Caco-2 (cell line): ENCODE measurements at regions not wholly inside any gene's neighbourhood (a gene's known extent, or its start where the extent isn't known, plus 50 kb on each side); places are given as distances from the start of the nearest gene placed in this dataset.

ENCODE experiments used
- BruUV-seq: library from RNA; stranded (reverse); fragments of 400-500 nt; replicated peaks from 2 replicates; lab custom pipeline; 2021; lab: Mats Ljungman, UMichigan
- CTCF ChIA-PET: fragments of 300-600 bp; sonication (Branson Sonifier 250); formaldehyde crosslinking; loops from one replicate; lab custom pipeline; 2022; ENCODE audit warnings: antibody characterized with exemption; lab: Charles Lee
- POLR2A ChIA-PET: fragments of 300-600 bp; sonication (Branson Sonifier 250); formaldehyde crosslinking; loops from one replicate; lab custom pipeline; 2022; ENCODE audit warnings: antibody characterized with exemption; lab: Charles Lee
- DNase-seq, 2 experiments: peaks; one replicate each; pipeline versions ENCODE4 v3.0.0 to v3.0.0-alpha.2; 2020 to 2022
- H3K27me3 ChIP-seq: replicated peaks from 2 replicates; pipeline ENCODE4 v1.6.0; 2011; ENCODE audit warnings: low read length; ENCODE audit not compliant: control insufficient read depth, insufficient read depth
- H3K36me3 ChIP-seq: 2 replicates; pipeline ENCODE4 v1.5.1; 2011; ENCODE audit warnings: low read length; ENCODE audit not compliant: control insufficient read depth, insufficient read depth
- H3K4me1 ChIP-seq: fragments of 250-450 bp; sonication (Bioruptor Pico); 2 replicates; pipeline ENCODE4 v1.5.1; 2020; ENCODE audit warnings: mild to moderate bottlenecking
- H3K4me3 ChIP-seq: 2 replicates; pipeline ENCODE4 v1.5.1; 2011; ENCODE audit warnings: low read depth, mild to moderate bottlenecking, control low read depth, low read length
- H3K9me3 ChIP-seq: fragments of 250-450 bp; sonication (Bioruptor Pico); 2 replicates; pipeline ENCODE4 v1.5.1; 2020; ENCODE audit warnings: mild to moderate bottlenecking, moderate library complexity
- H3K27ac Mint-ChIP-seq: one replicate; pipeline ENCODE4 v1.8.0; 2022; ENCODE audit warnings: mixed read lengths; ENCODE audit not compliant: unreplicated experiment
- H3K27me3 Mint-ChIP-seq: one replicate; pipeline ENCODE4 v1.8.0; 2022; ENCODE audit warnings: mixed read lengths; ENCODE audit not compliant: insufficient read depth, unreplicated experiment
- H3K36me3 Mint-ChIP-seq: one replicate; pipeline ENCODE4 v1.8.0; 2022; ENCODE audit warnings: mild to moderate bottlenecking, mixed read lengths; ENCODE audit not compliant: insufficient read depth, unreplicated experiment
- H3K4me1 Mint-ChIP-seq: one replicate; pipeline ENCODE4 v1.8.0; 2022; ENCODE audit warnings: low read depth, mixed read lengths; ENCODE audit not compliant: unreplicated experiment
- H3K4me3 Mint-ChIP-seq: one replicate; pipeline ENCODE4 v1.8.0; 2022; ENCODE audit warnings: mild to moderate bottlenecking, moderate library complexity, mixed read lengths; ENCODE audit not compliant: unreplicated experiment
- H3K9me3 Mint-ChIP-seq: one replicate; pipeline ENCODE4 v1.8.0; 2022; ENCODE audit warnings: mixed read lengths; ENCODE audit not compliant: unreplicated experiment
- CTCF ChIP-seq, 2 experiments: fragments of 200-600 bp in 1 of 2; IDR thresholded peaks; 1 replicate in 1 of 2; 2 replicates in 1 of 2; pipeline versions ENCODE4 v1.5.1 to v1.8.0; 2011 to 2022; ENCODE audit warnings: antibody characterized with exemption in 1 of 2, control low read depth in 1 of 2, inconsistent platforms in 1 of 2, low read depth in 1 of 2, low read length in 1 of 2, mild to moderate bottlenecking in 1 of 2, moderate library complexity in 1 of 2; ENCODE audit not compliant: insufficient read depth in 1 of 2, severe bottlenecking in 1 of 2, unreplicated experiment in 1 of 2
- intact Hi-C: fragments of 100-400 bp; cut with micrococcal nuclease; formaldehyde crosslinking; loops from one replicate; pipeline ENCODE4 v1.10.0; 2022; ENCODE audit not compliant: unreplicated experiment

DNA sequence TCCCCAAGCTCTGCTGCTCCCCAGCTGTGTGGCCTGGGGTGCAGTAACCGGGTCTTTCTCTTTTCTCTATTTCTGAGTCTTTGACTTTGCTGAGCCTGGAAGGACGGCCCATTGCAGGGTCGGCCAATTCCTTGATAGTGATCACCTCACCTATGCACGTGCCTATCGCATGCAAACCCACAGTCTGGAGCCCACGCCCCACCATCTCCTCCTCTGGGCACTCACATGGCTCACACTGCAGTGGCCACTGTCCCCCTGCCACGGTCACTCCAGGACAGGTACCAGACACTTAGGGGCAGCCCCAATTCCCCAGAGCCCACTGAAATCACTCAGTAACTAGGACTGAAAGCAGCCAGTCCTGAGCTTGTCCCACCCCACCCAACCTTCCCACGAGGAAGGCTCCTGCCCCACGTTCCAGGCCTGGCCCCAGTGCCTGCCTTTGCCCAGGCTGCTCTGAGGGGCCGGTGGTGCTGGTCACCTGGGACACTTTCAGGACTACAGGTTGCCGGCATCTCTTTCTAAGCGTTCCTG lies 137.6 kb downstream of the TEX29 start:
- Histone ChIP-seq H3K27me3 (peaks cover 1% of the 10 kb centered on the region; the same call in 1 of the 2 replicates), H3K4me3 (no peak overlapping the region), H3K4me1 (no peaks in the 10 kb centered on the region), H3K36me3 (no peaks in the 10 kb centered on the region), H3K9me3 (peaks cover 6% of the 10 kb centered on the region; the same call in 1 of the 2 replicates)
- ChIA-PET POLR2A (no interaction called here), CTCF (no interaction called here)
- intact Hi-C loops = no loop called here
- no peaks in the 10 kb centered on the region for H3K36me3 Mint-ChIP-seq
- H3K9me3 Mint-ChIP-seq = peaks cover 15% of the 10 kb centered on the region
- no peak for TF ChIP-seq CTCF (IDR thresholded peaks at IDR 0.05; ENCODE audit: insufficient read depth in 1 of 2, low read depth in 1 of 2, low read length in 1 of 2, severe bottlenecking in 1 of 2, unreplicated experiment in 1 of 2)
- no TSS peak for BruUV-seq
- H3K27ac Mint-ChIP-seq = no peak overlapping the region
- no peak for DNase-seq
- no peak overlapping the region for H3K4me3 Mint-ChIP-seq
- peaks cover 19% of the 10 kb centered on the region for H3K27me3 Mint-ChIP-seq
- H3K4me1 Mint-ChIP-seq = no peaks in the 10 kb centered on the region

DNA sequence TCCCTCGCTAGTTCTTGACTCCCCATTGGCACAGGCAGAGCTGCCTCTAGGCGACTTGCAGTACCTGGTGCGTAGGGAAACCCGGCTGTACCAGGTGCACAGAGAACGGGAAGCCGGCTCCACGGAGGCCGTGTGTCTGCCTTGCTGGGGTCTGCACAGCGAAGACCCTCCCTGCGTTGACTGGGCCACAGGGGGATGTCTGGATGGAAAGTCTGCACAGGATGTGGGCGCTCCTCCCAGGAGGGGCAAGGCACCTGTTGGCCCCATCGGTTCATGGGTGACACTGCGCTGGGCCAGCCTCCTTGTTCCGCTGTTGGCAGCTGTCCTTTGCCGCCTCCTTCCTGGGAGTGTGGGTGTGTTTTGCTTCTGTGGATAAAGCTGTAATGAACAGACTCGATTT lies 138.3 kb downstream of the TEX29 start:
- Mint-ChIP-seq H3K36me3 (no peaks in the 10 kb centered on the region), H3K4me1 (no peaks in the 10 kb centered on the region), H3K9me3 (peaks cover 12% of the 10 kb centered on the region), H3K27ac (no peak overlapping the region), H3K4me3 (no peak overlapping the region), H3K27me3 (peaks cover 19% of the 10 kb centered on the region)
- Histone ChIP-seq H3K4me3 (no peak overlapping the region), H3K36me3 (no peaks in the 10 kb centered on the region), H3K9me3 (peaks cover under 1% of the 10 kb centered on the region; the same call in 1 of the 2 replicates), H3K27me3 (peaks cover 1% of the 10 kb centered on the region; the same call in 1 of the 2 replicates), H3K4me1 (no peaks in the 10 kb centered on the region)
- ChIA-PET POLR2A (no interaction called here), CTCF (no interaction called here)
- intact Hi-C loops = no loop called here
- TF ChIP-seq CTCF (IDR thresholded peaks at IDR 0.05; ENCODE audit: insufficient read depth in 1 of 2, low read depth in 1 of 2, low read length in 1 of 2, severe bottlenecking in 1 of 2, unreplicated experiment in 1 of 2) = no peak
- DNase-seq = no peak
- no TSS peak for BruUV-seq

DNA sequence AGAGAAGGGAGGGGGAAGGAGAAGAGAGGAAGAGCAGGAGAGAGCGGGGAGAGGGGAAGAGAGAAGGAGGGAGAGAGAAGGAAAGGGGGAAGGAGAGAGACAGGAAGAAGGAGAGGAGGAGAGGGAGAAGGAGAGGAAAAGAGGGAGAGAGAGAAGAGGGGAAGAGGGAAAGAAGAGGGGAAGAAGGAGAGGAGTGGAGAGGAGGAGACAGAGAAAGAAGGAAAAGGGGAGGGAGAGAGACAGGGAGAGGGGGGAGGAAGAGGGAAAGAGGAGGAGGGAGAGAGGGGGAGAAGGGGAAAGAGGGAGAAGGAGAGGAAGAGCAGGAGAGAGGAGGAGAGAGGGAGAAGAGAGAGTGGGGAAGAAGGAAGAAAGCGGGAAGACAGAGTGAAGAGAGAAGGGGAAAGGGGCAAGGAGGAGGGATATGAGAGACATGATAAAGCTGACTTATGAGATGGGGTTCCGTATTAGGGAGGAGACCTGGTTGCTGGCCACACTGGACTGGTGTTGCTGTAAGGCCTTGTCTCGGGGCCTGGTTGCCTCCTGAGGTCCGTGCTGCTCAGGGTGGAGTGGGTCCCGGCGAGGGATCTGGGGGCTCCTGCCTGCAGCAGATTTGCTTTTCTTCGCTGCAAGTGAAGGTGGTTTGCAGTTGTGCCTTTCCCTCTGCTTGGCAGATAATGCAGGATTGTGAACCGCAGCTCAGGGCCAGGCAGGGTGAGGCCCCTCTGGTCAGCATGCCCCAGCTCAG lies 139.5 kb downstream of the TEX29 start:
- ChIA-PET POLR2A (no interaction called here), CTCF (interaction anchor here (1.3 kb wide), 1 partner anchor 31 kb away, joined by 4 read pairs; no protein-coding TSS in a partner anchor)
- H3K9me3 ChIP-seq = no peaks in the 10 kb centered on the region
- no peak overlapping the region for H3K27ac Mint-ChIP-seq
- no peaks in the 10 kb centered on the region for H3K4me1 ChIP-seq
- DNase-seq = no peak
- H3K4me3 Mint-ChIP-seq = no peak overlapping the region
- H3K9me3 Mint-ChIP-seq = no peaks in the 10 kb centered on the region
- H3K36me3 Mint-ChIP-seq = no peaks in the 10 kb centered on the region
- BruUV-seq = no TSS peak
- H3K36me3 ChIP-seq = no peaks in the 10 kb centered on the region
- peaks cover 22% of the 10 kb centered on the region for H3K27me3 Mint-ChIP-seq
- H3K4me3 ChIP-seq = no peak overlapping the region
- intact Hi-C loops = no loop called here
- H3K4me1 Mint-ChIP-seq = no peaks in the 10 kb centered on the region
- no peak for TF ChIP-seq CTCF (IDR thresholded peaks at IDR 0.05; ENCODE audit: insufficient read depth in 1 of 2, low read depth in 1 of 2, low read length in 1 of 2, severe bottlenecking in 1 of 2, unreplicated experiment in 1 of 2)
- H3K27me3 ChIP-seq = peaks cover 1% of the 10 kb centered on the region; the same call in 1 of the 2 replicates
